ENCODE measurements at regions not wholly inside any gene's neighbourhood (a gene's known extent, or its start where the extent isn't known, plus 50 kb on each side); places are given as distances from the start of the nearest gene placed in this dataset.
"Not testable (repeated sequence)": the region's sequence is repeated elsewhere in the genome, so short reads cannot be mapped to it uniquely, and the experiment has no call there.

- not testable (repeated sequence) for DNase-seq (ENCODE audit: extremely low read depth in 1 of 11, low read depth in 9 of 11, low spot score in 4 of 11)
Observed at GRCh38 chr7:65791788-65792187, 81.1 kb upstream of the VKORC1L1 start.

GRCh38 chr7:65792726-65793125, 80.1 kb upstream of the VKORC1L1 start:
- DNase-seq (ENCODE audit: extremely low read depth in 1 of 11, low read depth in 9 of 11, low spot score in 4 of 11): not testable (repeated sequence)

- DNase-seq (ENCODE audit: extremely low read depth in 1 of 11, low read depth in 9 of 11, low spot score in 4 of 11): not testable (repeated sequence)
Observed at GRCh38 chr7:65794671-65795391, 78.0 kb upstream of the VKORC1L1 start.

DNA sequence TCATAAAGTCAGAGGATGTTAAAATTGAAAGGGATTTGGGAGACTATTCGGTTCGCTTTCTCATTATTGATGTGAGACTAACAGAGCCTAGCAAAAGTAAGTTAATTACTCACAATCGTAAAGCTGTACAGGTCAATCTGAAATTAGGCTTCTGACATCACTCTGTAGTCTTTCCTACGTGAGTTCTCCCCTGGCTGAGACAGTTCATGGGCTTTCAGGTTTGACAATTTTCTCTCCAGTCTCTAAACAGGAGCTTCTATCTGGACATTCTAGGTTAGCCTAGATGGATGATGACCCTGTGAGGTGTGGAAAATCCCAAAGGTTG, 77.5 kb upstream of the VKORC1L1 start:
- DNase-seq (ENCODE audit: extremely low read depth in 1 of 11, low read depth in 9 of 11, low spot score in 4 of 11): not testable (repeated sequence)

DNA sequence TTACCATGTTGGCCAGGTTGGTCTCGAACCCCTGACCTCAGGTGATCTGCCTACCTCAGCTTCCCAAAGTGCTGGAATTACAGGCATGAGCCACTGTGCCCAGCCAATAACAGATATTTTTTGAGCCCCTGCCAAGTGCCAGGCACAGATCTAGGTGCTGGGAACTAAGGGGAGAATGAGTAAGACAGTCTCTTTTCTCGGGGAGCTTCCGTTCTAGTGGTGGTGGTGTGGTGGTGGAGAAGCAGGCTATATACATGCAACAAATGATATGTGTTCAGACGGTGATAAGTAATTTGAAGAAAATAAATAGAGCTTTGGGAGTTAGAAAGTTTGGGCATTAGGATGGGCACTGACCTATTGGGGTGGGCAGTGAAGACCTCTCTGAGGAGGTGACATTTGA, 76.7 kb upstream of the VKORC1L1 start:
- DNase-seq (ENCODE audit: extremely low read depth in 1 of 11, low read depth in 9 of 11, low spot score in 4 of 11): no peak

DNA sequence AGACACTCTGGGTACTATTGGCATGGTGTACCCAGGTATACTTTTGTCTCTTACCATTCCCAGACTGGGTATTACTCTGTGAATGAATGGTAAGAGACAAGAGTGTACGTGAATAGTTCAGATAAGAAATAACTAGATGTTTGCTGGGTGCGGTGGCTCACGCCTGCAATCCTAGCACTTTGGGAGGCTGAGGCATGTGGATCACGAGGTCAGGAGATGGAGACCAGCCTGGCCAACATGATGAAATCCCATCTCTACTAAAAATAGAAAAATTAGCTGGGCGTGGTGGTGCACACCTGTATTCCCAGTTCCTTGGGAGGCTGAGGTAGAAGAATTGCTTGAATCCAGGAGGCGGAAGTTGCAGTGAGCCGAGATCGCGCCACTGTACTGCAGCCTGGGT, 75.8 kb upstream of the VKORC1L1 start:
- not testable (repeated sequence) for DNase-seq (ENCODE audit: extremely low read depth in 1 of 11, low read depth in 9 of 11, low spot score in 4 of 11)

DNA sequence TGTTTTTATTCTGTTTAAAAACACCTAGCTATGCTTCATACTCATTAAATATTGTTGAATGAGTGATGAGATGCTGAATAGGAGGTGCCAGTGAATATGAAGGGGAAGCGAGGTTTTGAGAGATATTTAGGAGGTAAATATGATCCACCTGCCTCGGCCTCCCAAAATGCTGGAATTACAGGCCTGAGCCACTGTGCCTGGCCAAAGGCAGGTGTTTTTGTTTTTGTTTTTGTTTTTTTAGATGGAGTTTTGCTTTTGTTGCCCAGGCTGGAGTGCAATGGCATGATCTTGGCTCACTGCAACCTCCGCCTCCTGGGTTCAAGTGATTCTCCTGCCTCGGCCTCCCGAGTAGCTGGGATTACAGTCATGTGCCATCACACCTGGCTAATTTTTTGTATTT, 75.3 kb upstream of the VKORC1L1 start:
- not testable (repeated sequence) for DNase-seq (ENCODE audit: extremely low read depth in 1 of 11, low read depth in 9 of 11, low spot score in 4 of 11)

DNA sequence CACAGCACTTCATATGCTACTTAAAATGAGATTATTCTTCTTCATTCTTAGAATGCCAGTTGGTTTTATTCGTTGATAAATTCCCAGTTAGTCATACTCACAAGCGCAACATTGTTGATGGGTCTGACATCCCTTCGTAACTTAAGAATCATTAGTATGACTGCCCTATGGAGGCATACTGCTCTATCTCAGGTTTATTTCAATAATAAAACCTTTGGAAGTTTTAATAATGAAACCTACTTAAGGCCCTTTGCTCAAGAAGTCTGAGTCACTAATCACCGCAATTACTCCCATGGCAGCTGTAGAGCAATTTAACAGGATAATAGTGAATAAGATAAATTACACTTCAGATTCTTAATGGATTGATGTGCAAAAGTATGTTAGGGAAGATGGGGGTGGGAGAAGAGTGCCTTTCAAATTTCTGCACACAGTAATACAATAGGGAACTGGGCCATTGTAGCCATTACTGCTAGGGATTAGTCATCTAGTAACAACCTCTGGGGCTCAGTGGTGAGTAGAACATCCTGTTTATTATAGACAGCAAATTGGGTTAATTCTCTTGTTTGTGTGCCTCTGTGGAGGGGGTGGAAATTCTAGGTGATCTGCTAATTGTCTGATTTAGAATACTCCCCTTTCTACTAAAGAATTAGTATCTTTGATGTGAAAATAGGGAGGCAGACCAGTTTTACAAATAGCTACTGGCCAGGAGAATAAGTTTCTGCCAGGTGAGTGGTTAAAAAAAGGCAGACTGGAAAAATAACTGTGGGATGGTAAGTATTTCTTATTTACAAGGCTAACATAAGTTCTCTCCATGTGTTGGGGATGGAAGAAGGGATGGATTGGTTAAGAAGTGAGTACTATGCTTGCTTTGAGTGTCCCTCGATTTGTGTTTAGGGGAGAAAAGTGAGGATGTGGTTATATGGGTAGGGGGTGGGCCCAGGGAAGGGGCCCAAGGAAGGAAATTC, 74.5 kb upstream of the VKORC1L1 start:
- no peak for DNase-seq (ENCODE audit: extremely low read depth in 1 of 11, low read depth in 9 of 11, low spot score in 4 of 11)

GRCh38 chr7:65800191-65800590, 72.7 kb upstream of the VKORC1L1 start:
- not testable (repeated sequence) for DNase-seq (ENCODE audit: extremely low read depth in 1 of 11, low read depth in 9 of 11, low spot score in 4 of 11)

GRCh38 chr7:65800890-65801341, 72.0 kb upstream of the VKORC1L1 start:
- no peak for DNase-seq (ENCODE audit: extremely low read depth in 1 of 11, low read depth in 9 of 11, low spot score in 4 of 11)

DNA sequence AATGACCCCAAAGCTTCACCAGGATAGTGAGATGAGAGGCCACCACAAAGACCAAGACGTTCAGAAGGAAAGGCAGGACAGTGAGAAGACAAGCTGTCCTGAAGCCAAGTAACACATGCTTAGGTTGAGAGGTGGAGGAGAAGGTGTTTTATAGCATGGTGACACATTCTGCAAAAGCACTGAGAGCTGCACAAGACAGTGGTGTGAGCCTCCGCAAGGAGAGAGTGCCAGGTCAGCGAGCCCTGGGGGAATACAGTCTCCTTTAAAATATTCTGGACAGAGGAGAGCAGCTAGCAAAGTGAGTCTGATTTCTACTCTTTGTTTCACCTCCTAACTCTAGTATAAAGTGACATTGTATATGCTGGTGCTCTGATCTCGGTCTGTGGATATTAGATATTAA, 68.0 kb upstream of the VKORC1L1 start:
- DNase-seq (ENCODE audit: extremely low read depth in 1 of 11, low read depth in 9 of 11, low spot score in 4 of 11): no peak

GRCh38 chr7:65807067-65807466, 65.8 kb upstream of the VKORC1L1 start:
- not testable (repeated sequence) for DNase-seq (ENCODE audit: extremely low read depth in 1 of 11, low read depth in 9 of 11, low spot score in 4 of 11)

GRCh38 chr7:65809259-65809981, 63.5 kb upstream of the VKORC1L1 start:
- DNase-seq (ENCODE audit: extremely low read depth in 1 of 11, low read depth in 9 of 11, low spot score in 4 of 11): no peak

DNA sequence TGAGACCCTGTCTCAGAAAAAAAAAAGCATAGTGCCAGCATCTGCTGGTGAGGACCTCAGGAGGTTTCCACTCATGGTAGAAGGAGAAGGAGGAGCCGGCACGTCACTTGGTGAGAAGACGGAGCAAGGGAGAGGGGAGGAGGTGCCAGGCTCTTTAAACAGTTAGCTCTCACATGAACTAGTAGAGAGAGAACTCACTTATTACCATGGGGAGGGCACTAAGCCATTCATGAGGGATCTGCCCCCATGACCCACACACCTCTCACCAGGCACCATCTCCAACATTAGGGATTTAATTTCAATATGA, 62.9 kb upstream of the VKORC1L1 start:
- no peak for DNase-seq (ENCODE audit: extremely low read depth in 1 of 11, low read depth in 9 of 11, low spot score in 4 of 11)

- no peak for DNase-seq (ENCODE audit: extremely low read depth in 1 of 11, low read depth in 9 of 11, low spot score in 4 of 11)
Observed at GRCh38 chr7:65812281-65812680, 60.6 kb upstream of the VKORC1L1 start.

- DNase-seq (ENCODE audit: extremely low read depth in 1 of 11, low read depth in 9 of 11, low spot score in 4 of 11): not testable (repeated sequence)
Observed at GRCh38 chr7:65814556-65815167, 58.2 kb upstream of the VKORC1L1 start.

DNA sequence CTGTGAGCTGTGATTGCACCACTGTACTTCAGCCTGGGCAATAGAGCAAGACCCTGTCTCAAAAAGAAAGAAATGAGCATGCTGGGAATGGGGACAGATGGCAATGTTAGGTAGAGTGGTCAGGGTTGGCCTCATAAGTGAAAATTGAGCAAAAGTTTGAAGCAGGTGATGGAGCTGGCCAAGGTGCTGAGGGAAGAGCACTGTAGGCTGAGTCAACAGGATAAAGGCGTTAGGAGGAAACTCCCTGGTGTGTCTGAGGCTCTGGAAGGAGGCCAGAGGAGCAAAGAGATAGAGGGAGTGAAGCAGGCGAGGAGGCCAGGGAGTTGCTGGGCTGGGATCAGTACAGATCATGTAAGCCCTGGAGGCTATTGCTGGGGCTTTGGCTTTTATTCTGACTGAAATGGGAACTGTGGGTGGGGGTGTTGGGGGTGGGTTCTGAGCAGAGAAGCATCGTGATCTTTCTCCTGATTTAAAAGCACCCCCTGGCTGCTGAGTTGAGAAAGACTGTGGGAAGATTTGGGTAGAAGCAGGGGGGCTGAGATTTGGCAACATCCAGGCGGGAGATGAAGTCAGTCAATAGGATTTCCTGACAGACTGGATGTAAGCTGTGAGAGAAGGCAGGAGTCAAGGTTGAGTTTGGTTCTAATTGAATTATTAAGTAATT, 52.5 kb upstream of the VKORC1L1 start:
- no peak for DNase-seq (ENCODE audit: extremely low read depth in 1 of 11, low read depth in 9 of 11, low spot score in 4 of 11)

Measured in renal cortex interstitium (tissue), 11 donors.